ENCODE measurements at regions not wholly inside any gene's neighbourhood (a gene's known extent, or its start where the extent isn't known, plus 50 kb on each side); places are given as distances from the start of the nearest gene placed in this dataset.

DNA sequence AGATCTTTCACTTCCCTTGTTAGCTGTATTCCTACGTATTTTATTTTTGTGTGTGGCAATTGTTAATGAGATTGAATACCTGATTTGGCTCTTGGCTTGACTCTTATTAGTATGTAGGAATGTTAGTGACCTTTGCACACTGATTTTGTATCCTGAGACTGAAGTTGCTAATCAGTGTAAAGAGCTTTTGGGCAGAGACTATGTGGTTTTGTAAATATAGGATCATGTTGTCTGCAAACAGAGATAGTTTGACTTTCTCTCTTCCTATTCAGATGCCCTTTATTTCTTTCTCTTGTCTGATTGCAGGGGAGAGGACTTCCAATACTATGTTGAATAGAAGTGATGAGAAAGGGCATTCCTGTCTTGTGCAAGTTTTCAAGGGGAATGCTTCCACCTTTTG, 160.3 kb upstream of the PCDH20 start:
- dilution Hi-C loops (cut with MboI; ENCODE audit: extremely low pct_ligation_motif_present, low sequenced_read_pairs) = no loop called here
- H3K4me3 ChIP-seq (replicated peaks in 1 of 3; ENCODE audit: insufficient read depth in 1 of 3, low read depth in 1 of 3, low read length in 3 of 3) = no peak overlapping the region
- DNase-seq (ENCODE audit: low read depth, low spot score) (no peak), FAIRE-seq (no peak)
- intact Hi-C loops (cut with micrococcal nuclease) = no loop called here
- BruUV-seq (replicated peaks) = no TSS peak
- ChIA-PET POLR2A (no interaction called here), CTCF (no interaction called here)
- H3K36me3 ChIP-seq (ENCODE audit: control insufficient read depth in 2 of 2, extremely low read depth in 1 of 2, insufficient read depth in 2 of 2, low read length in 2 of 2) = no peaks in the 10 kb centered on the region
- no peaks in the 10 kb centered on the region for H3K9me1 ChIP-seq (replicated peaks; ENCODE audit: control insufficient read depth, extremely low read depth, insufficient read depth, low read length)
- no peak overlapping the region for H3K27ac ChIP-seq (ENCODE audit: insufficient read depth, low read depth, low read length)
- H3K79me2 ChIP-seq (ENCODE audit: control insufficient read depth, insufficient read depth, low read length) = no peaks in the 10 kb centered on the region
- no peaks in the 10 kb centered on the region for H3K4me1 ChIP-seq (ENCODE audit: control insufficient read depth, extremely low read depth, insufficient read depth, low read length)
- TF ChIP-seq EZH2 (IDR thresholded peaks at IDR 0.05; ENCODE audit: borderline replicate concordance, low read depth, low read length, severe bottlenecking) (no peak), GATA2 (IDR thresholded peaks at IDR 0.05; ENCODE audit: insufficient read depth, insufficient read length, low read depth, low read length) (no peak), FOS (IDR thresholded peaks at IDR 0.05; ENCODE audit: borderline replicate concordance, insufficient read depth, low read length) (no peak), MYC (IDR thresholded peaks at IDR 0.05; ENCODE audit: low read depth, low read length) (no peak), POLR2A (IDR thresholded peaks at IDR 0.05; ENCODE audit: low read depth, low read length) (no peak), POLR2AphosphoS5 (IDR thresholded peaks at IDR 0.05; ENCODE audit: insufficient read depth, low read depth, low read length) (no peak), JUN (IDR thresholded peaks at IDR 0.05; ENCODE audit: borderline replicate concordance, insufficient read depth, insufficient read length, low read depth) (no peak)
- TF ChIP-seq, protein P1, sequence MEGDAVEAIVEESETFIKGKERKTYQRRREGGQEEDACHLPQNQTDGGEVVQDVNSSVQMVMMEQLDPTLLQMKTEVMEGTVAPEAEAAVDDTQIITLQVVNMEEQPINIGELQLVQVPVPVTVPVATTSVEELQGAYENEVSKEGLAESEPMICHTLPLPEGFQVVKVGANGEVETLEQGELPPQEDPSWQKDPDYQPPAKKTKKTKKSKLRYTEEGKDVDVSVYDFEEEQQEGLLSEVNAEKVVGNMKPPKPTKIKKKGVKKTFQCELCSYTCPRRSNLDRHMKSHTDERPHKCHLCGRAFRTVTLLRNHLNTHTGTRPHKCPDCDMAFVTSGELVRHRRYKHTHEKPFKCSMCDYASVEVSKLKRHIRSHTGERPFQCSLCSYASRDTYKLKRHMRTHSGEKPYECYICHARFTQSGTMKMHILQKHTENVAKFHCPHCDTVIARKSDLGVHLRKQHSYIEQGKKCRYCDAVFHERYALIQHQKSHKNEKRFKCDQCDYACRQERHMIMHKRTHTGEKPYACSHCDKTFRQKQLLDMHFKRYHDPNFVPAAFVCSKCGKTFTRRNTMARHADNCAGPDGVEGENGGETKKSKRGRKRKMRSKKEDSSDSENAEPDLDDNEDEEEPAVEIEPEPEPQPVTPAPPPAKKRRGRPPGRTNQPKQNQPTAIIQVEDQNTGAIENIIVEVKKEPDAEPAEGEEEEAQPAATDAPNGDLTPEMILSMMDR (IDR thresholded peaks at IDR 0.05; ENCODE audit: extremely low read depth in 1 of 2, insufficient read depth in 1 of 2, low read depth in 1 of 2, low read length in 2 of 2) = no peak
- TF ChIP-seq, protein P2, sequence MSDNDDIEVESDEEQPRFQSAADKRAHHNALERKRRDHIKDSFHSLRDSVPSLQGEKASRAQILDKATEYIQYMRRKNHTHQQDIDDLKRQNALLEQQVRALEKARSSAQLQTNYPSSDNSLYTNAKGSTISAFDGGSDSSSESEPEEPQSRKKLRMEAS (IDR thresholded peaks at IDR 0.05; ENCODE audit: insufficient read depth, insufficient read length) = no peak
- H3K9me3 ChIP-seq (replicated peaks; ENCODE audit: control insufficient read depth, insufficient read depth, low read length) = no peaks in the 10 kb centered on the region
- H2AFZ ChIP-seq (ENCODE audit: low read depth, low read length) = no peak overlapping the region
- H3K4me2 ChIP-seq (ENCODE audit: insufficient read depth, low read length) = no peak overlapping the region
- no peaks in the 10 kb centered on the region for H3K27me3 ChIP-seq (ENCODE audit: control insufficient read depth in 2 of 2, insufficient read depth in 2 of 2, low read length in 2 of 2)
- H4K20me1 ChIP-seq (replicated peaks; ENCODE audit: control insufficient read depth, extremely low read depth, insufficient read depth, low read length) = no peaks in the 10 kb centered on the region
- no peak overlapping the region for H3K9ac ChIP-seq (replicated peaks; ENCODE audit: extremely low read depth, insufficient read depth, low read length)

Measured in endothelial cell of umbilical vein (primary cell).